Fibroblast of peridontal ligament (primary cell): ENCODE measurements at regions not wholly inside any gene's neighbourhood (a gene's known extent, or its start where the extent isn't known, plus 50 kb on each side); places are given as distances from the start of the nearest gene placed in this dataset.
"Not testable (repeated sequence)": the region's sequence is repeated elsewhere in the genome, so short reads cannot be mapped to it uniquely, and the experiment has no call there.

ENCODE experiments used
- DNase-seq: peaks from one replicate; pipeline ENCODE4 v3.0.0-alpha.2; 2010; ENCODE audit errors: extremely low read depth

- no peak for DNase-seq
Measured at GRCh38 chr5:18238321-18238720, 604.1 kb downstream of the TAF11L14 start.

GRCh38 chr5:18240971-18241370 is 606.7 kb downstream of the TAF11L14 start:
- DNase-seq, result no peak

GRCh38 chr5:18243846-18244245 is 609.6 kb downstream of the TAF11L14 start:
- DNase-seq, result no peak

- no peak for DNase-seq
Measured at GRCh38 chr5:18244309-18244708, 610.0 kb downstream of the TAF11L14 start.

GRCh38 chr5:18252559-18252958 is 618.3 kb downstream of the TAF11L14 start:
- no peak for DNase-seq

GRCh38 chr5:18264126-18264882 is 630.0 kb downstream of the TAF11L14 start:
- no peak for DNase-seq

GRCh38 chr5:18270635-18271338 is 636.5 kb downstream of the TAF11L14 start:
- no peak for DNase-seq

GRCh38 chr5:18276939-18277338 is 642.7 kb downstream of the TAF11L14 start:
- DNase-seq, result no peak

GRCh38 chr5:18281947-18282581 is 647.8 kb downstream of the TAF11L14 start:
- peak; percentile 68 for DNase-seq

GRCh38 chr5:18285257-18285656 is 651.0 kb downstream of the TAF11L14 start:
- DNase-seq, result no peak

GRCh38 chr5:18292146-18292545 is 657.9 kb downstream of the TAF11L14 start:
- no peak for DNase-seq

- not testable (repeated sequence) for DNase-seq
Measured at GRCh38 chr5:18295696-18296095, 661.4 kb downstream of the TAF11L14 start.

GRCh38 chr5:18299166-18299565 is 664.9 kb downstream of the TAF11L14 start:
- DNase-seq, result no peak

- DNase-seq, result peak; percentile 43
Measured at GRCh38 chr5:18305288-18305924, 671.1 kb downstream of the TAF11L14 start.

- no peak for DNase-seq
Measured at GRCh38 chr5:18311266-18311665, 677.0 kb downstream of the TAF11L14 start.

- no peak for DNase-seq
Measured at GRCh38 chr5:18312016-18312415, 677.8 kb downstream of the TAF11L14 start.

GRCh38 chr5:18314192-18314778 is 680.0 kb downstream of the TAF11L14 start:
- peak; percentile 54 for DNase-seq

- no peak for DNase-seq
Measured at GRCh38 chr5:18321262-18321942, 687.1 kb downstream of the TAF11L14 start.

- no peak for DNase-seq
Measured at GRCh38 chr5:18323891-18324290, 689.6 kb downstream of the TAF11L14 start.

- DNase-seq, result no peak
Measured at GRCh38 chr5:18325431-18325830, 691.2 kb downstream of the TAF11L14 start.

GRCh38 chr5:18329328-18329727 is 695.1 kb downstream of the TAF11L14 start:
- DNase-seq, result no peak
